Transverse colon (tissue), 4 donors: ENCODE measurements at regions not wholly inside any gene's neighbourhood (a gene's known extent, or its start where the extent isn't known, plus 50 kb on each side); places are given as distances from the start of the nearest gene placed in this dataset.

ENCODE experiments used
- DNase-seq: peaks from one replicate; pipeline ENCODE4 v3.0.0-alpha.2; 2019
- H3K27ac ChIP-seq, 4 donors: fragments of 200-600 bp; sonication (generic); 2 replicates each; pipeline ENCODE4 v1.5.1; 2016 to 2018; ENCODE audit warnings: inconsistent platforms in 4 of 4
- H3K27me3 ChIP-seq: fragments of 200-600 bp; sonication (generic); 2 replicates; pipeline ENCODE4 v1.5.1; 2017; ENCODE audit warnings: inconsistent platforms
- H3K36me3 ChIP-seq, 4 donors: fragments of 200-600 bp; sonication (generic); 2 replicates each; pipeline ENCODE4 v1.5.1; 2017 to 2019; ENCODE audit warnings: inconsistent platforms in 4 of 4
- H3K4me1 ChIP-seq, 4 donors: fragments of 200-600 bp; sonication (generic); 2 replicates each; pipeline ENCODE4 v1.5.1; 2017 to 2020; ENCODE audit warnings: inconsistent platforms in 4 of 4
- H3K4me3 ChIP-seq, 4 donors: fragments of 200-600 bp; sonication (generic); 1 replicate in 1 of 4; 2 replicates in 3 of 4; pipeline versions ENCODE4 v1.5.1 to v1.6.1; 2017 to 2019; ENCODE audit warnings: inconsistent platforms in 4 of 4
- H3K9me3 ChIP-seq, 2 donors: fragments of 200-600 bp; sonication (generic); 2 replicates each; pipeline ENCODE4 v1.5.1; 2017 to 2019; ENCODE audit warnings: inconsistent platforms in 2 of 2
- EP300 ChIP-seq: sonication (generic); formaldehyde crosslinking; IDR thresholded peaks from one replicate; pipeline ENCODE4 v1.6.1; 2017; ENCODE audit warnings: antibody characterized with exemption, low read depth
- POLR2A ChIP-seq: fragments of 450-650 bp; IDR thresholded peaks from one replicate; pipeline ENCODE4 v1.6.1; 2016; ENCODE audit warnings: antibody characterized with exemption, mild to moderate bottlenecking, moderate library complexity
- POLR2AphosphoS5 ChIP-seq, 3 donors: sonication (generic); formaldehyde crosslinking; IDR thresholded peaks; one replicate each; pipeline ENCODE4 v1.6.1; 2016; ENCODE audit warnings: antibody characterized with exemption in 3 of 3
- WGBS, 2 donors: methylation state at CpG; one replicate each; pipeline ENCODE4 v1.1.5; 2018; ENCODE audit warnings: low coverage in 1 of 2; 5-methylcytosine and 5-hydroxymethylcytosine counted together
- in situ Hi-C, 4 donors: fragments of 200-750 bp; cut with MboI; loops; one replicate each; pipeline versions ENCODE4 v1.15.0 to v1.15.1; 2017; ENCODE audit warnings: low sequenced_read_pairs in 3 of 4, low pct_ligation_motif_present in 1 of 4, low pct_unique_long_range_greater_than_20kb in 1 of 4
- intact Hi-C: fragments of 100-400 bp; cut with DNase I; formaldehyde crosslinking; loops from one replicate; pipeline ENCODE4 v1.15.1; 2023; ENCODE audit warnings: low total_unique reads
- TF ChIP-seq, protein P1 (sequence below), 5 experiments: fragments of 200-600 bp in 3 of 5; fragments of 450-650 bp in 2 of 5; sonication (generic) in 3 of 5; IDR thresholded peaks; 1 replicate in 2 of 5; 2 replicates in 3 of 5; pipeline ENCODE4 v1.5.1; 2016 to 2017; ENCODE audit warnings: antibody characterized with exemption in 5 of 5, inconsistent platforms in 3 of 5, mild to moderate bottlenecking in 2 of 5, moderate library complexity in 1 of 5

DNA sequence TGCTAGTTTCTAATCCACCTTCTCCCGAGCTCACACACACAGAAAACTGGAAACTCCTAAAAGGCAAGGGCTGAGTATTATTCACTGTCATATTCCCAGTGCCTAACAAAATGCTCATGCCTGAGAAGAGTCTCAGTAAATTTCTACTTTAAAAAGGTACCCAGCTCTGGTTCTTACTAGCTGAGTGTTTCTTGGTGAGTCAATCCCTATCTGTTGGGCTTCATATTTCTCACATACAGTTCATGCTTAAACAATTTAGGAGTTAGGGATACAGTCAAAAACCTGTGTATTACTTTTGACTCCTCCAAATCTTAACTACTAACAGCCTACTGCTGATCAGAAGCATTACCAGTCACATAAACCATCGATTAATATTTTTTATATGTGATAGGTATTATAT lies 204.9 kb downstream of the EN1 start:
- 58 to 76% methylated on average over 2 of the region's 2 CpGs for WGBS, 2 donors
- in situ Hi-C loops = no loop called here

DNA sequence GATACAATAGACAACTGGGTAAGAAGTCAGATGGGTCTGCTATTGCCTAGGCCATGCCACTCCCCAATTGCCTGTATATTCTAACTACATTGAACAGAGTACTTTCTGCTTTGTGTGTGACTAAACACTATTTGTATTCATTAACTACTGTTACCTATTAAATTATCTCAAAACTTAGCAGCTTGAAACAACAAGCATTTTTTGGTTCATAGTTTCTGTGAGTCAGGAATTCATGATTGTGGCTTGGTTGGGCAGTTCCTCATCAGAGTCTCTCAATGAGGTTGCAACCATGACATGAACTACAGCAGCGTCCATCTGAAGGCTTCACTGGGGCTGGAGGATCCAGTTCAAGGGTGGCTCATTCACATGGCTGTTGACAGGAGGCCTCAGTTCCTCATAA lies 205.7 kb downstream of the EN1 start:
- intact Hi-C loops (no loop called here), in situ Hi-C loops (no loop called here)
- TF ChIP-seq POLR2A (no peak), POLR2AphosphoS5 (IDR thresholded peaks at IDR 0.05) (no peak), EP300 (no peak)
- TF ChIP-seq, protein P1, sequence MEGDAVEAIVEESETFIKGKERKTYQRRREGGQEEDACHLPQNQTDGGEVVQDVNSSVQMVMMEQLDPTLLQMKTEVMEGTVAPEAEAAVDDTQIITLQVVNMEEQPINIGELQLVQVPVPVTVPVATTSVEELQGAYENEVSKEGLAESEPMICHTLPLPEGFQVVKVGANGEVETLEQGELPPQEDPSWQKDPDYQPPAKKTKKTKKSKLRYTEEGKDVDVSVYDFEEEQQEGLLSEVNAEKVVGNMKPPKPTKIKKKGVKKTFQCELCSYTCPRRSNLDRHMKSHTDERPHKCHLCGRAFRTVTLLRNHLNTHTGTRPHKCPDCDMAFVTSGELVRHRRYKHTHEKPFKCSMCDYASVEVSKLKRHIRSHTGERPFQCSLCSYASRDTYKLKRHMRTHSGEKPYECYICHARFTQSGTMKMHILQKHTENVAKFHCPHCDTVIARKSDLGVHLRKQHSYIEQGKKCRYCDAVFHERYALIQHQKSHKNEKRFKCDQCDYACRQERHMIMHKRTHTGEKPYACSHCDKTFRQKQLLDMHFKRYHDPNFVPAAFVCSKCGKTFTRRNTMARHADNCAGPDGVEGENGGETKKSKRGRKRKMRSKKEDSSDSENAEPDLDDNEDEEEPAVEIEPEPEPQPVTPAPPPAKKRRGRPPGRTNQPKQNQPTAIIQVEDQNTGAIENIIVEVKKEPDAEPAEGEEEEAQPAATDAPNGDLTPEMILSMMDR (IDR thresholded peaks at IDR 0.05) = no peak
- H3K27me3 ChIP-seq = no peaks in the 10 kb centered on the region
- no peaks in the 10 kb centered on the region for H3K4me1 ChIP-seq
- 20 to 65% methylated on average over 1 of the region's 1 CpG for WGBS, 2 donors
- H3K4me3 ChIP-seq = no peak overlapping the region
- no peaks in the 10 kb centered on the region for H3K36me3 ChIP-seq
- H3K9me3 ChIP-seq = no peaks in the 10 kb centered on the region
- H3K27ac ChIP-seq = no peak overlapping the region
- DNase-seq = no peak

More for the DNA sequence above, 204.9 kb downstream of the EN1 start:
- Histone ChIP-seq H3K27me3 (no peaks in the 10 kb centered on the region), H3K4me1 (no peaks in the 10 kb centered on the region), H3K36me3 (no peaks in the 10 kb centered on the region), H3K9me3 (no peaks in the 10 kb centered on the region), H3K4me3 (no peak overlapping the region), H3K27ac (no peak overlapping the region)
- intact Hi-C loops = no loop called here
- no peak for DNase-seq
- TF ChIP-seq, protein P1 (IDR thresholded peaks at IDR 0.05) = no peak
- TF ChIP-seq EP300 = no peak
- no peak for TF ChIP-seq POLR2A
- no peak for TF ChIP-seq POLR2AphosphoS5 (IDR thresholded peaks at IDR 0.05)

DNA sequence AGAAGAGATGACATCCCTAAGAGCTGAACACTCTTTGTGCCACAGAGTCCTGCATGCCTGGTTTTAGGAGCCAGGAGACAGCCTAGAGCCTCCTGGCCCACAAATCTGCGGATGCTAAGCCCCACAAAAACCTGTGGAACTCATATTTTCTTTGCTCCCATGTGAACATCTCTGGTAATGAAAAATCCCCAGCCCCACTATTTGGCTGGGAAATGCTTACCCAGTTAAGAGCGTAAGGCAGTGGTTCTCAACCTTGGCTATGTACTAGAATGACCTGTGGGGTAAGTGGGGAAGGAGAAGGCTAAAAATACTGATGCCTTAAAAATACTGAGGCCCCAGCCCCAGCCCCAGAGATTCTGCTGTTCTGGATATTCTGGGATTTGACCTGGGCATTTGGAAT lies 208.1 kb downstream of the EN1 start:
- no peaks in the 10 kb centered on the region for H3K27me3 ChIP-seq
- H3K9me3 ChIP-seq = no peaks in the 10 kb centered on the region
- in situ Hi-C loops = no loop called here
- 50 to 93% methylated on average over 1 to 2 of the region's 2 CpGs for WGBS, 2 donors
- intact Hi-C loops = no loop called here
- H3K4me3 ChIP-seq = no peak overlapping the region
- no peaks in the 10 kb centered on the region for H3K36me3 ChIP-seq
- no peak for DNase-seq
- H3K27ac ChIP-seq = no peak overlapping the region
- no peaks in the 10 kb centered on the region for H3K4me1 ChIP-seq
- TF ChIP-seq POLR2A (no peak), POLR2AphosphoS5 (IDR thresholded peaks at IDR 0.05) (no peak), EP300 (no peak)
- TF ChIP-seq, protein P1 (IDR thresholded peaks at IDR 0.05) = no peak

DNA sequence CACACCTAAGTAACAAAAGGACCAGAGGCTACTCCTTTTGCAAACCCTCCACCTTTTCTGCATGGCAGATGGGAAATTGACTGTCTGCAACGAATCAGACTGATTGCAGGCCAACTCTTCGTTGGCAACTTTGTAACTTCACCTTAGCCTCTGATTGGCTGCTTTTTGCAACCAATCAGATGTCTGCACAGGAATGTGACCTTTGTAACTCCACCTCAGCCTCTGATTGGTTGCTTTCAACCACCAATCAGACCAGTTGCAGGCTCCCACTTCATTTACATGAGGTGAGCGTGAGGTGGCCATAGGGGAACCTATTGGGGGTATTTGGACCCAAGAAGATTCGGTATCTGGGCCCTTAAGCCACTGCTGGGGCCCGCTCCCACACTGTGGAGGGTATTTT lies 209.0 kb downstream of the EN1 start:
- DNase-seq = no peak
- in situ Hi-C loops = no loop called here
- no peaks in the 10 kb centered on the region for H3K36me3 ChIP-seq
- no peaks in the 10 kb centered on the region for H3K9me3 ChIP-seq
- intact Hi-C loops = no loop called here
- no peaks in the 10 kb centered on the region for H3K4me1 ChIP-seq
- no peak overlapping the region for H3K4me3 ChIP-seq
- WGBS, 2 donors = 75 to 77% methylated on average over 4 to 5 of the region's 5 CpGs
- no peak overlapping the region for H3K27ac ChIP-seq
- no peak for TF ChIP-seq POLR2AphosphoS5 (IDR thresholded peaks at IDR 0.05)
- no peaks in the 10 kb centered on the region for H3K27me3 ChIP-seq

GRCh38 chr2:118635891-118636290 lies 211.6 kb downstream of the EN1 start:
- in situ Hi-C loops = no loop called here

More at GRCh38 chr2:118635891-118636290, 211.6 kb downstream of the EN1 start:
- DNase-seq = no peak
- WGBS, 2 donors = 0 to 49% methylated on average over 1 to 6 of the region's 6 CpGs
- no peak for TF ChIP-seq POLR2A
- TF ChIP-seq EP300 = no peak
- TF ChIP-seq, protein P1 (IDR thresholded peaks at IDR 0.05) = no peak
- TF ChIP-seq POLR2AphosphoS5 (IDR thresholded peaks at IDR 0.05) = no peak
- Histone ChIP-seq H3K36me3 (no peaks in the 10 kb centered on the region), H3K27ac (no peak overlapping the region), H3K4me1 (no peaks in the 10 kb centered on the region), H3K4me3 (no peak overlapping the region), H3K27me3 (no peaks in the 10 kb centered on the region), H3K9me3 (no peaks in the 10 kb centered on the region)
- intact Hi-C loops = no loop called here
